HG03521 (cell line): ENCODE measurements at regions not wholly inside any gene's neighbourhood (a gene's known extent, or its start where the extent isn't known, plus 50 kb on each side); places are given as distances from the start of the nearest gene placed in this dataset.

ENCODE experiments used
- ATAC-seq: cut with Tn5 transposase; IDR thresholded peaks from one replicate; pipeline ENCODE4 v1.9.1; 2021; ENCODE audit warnings: mild to moderate bottlenecking, moderate library complexity; ENCODE audit not compliant: unreplicated experiment

DNA sequence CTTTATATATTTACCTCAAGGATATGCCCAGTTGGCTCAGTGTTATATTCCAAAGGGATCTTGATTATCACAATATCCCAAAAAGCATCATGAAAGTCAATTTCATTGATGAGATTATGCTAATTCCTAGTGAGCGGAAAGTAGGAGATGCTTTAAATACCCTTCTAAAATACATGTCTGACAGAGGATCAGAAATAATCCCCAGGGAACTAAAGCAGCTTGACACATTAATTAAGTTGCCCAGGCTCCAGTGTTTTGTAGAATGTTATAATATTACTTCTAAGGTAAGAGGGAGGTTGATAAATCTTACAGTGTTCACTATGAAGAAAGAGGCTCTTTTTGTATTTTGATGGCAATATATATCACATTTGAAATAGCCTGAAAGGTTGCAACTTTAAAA, 767.5 kb upstream of the ROBO1 start:
- ATAC-seq: no peak

DNA sequence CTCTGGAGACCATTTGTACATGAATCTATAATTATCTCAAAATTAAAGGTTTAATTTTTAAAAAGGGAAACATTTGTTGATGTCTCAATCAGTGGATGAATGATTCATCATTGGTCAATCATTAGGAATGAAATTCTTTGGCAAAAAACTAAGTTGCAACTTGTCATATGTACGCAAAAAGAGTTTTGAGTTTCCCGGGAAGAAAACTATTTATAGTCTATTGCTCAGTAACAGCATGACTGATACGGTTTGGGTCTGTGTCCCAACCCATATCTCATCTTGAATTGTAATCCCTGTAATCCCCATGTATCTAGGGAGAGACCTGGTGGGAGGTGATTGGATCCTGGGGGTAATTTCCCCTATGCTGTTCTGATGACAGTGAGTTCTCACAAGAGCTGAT, 765.8 kb upstream of the ROBO1 start:
- ATAC-seq: no peak

DNA sequence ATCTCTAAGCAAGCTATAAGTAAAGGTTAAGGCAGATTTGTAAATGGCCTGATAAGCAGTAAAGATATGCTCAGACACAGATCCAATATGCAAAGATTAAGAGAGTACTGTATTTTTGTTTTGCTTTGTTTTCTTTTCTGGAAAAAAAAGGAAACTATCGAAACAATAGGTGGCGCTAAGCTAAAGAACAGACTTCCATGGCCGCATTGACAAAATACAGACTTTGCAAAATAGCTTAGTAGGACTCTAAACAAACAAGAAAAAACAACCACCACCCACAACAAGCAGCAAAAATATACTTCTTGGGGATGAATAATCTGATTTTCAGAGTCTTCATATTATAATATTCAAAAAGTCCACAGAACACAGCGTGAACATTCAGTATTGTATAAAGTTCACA, 758.4 kb upstream of the ROBO1 start:
- ATAC-seq: no peak

DNA sequence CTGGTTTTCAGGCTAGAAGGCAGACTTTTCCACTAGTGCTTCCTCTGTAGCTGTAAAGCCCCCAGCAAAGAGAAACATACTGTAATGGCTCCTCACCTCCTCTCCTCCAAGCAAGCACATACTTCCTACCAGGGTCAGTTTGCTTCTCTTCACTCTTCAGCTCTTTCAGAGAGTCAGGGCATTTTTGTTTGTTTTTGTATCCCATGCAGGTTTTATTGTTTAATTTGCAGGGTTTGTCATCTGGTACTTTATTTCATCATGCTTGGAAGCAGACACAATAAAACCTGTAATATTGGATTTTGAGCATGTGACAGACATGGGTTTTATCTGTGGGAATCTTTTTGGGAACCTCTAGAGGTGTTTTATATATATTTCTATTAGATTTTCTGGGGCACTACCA, 753.3 kb upstream of the ROBO1 start:
- ATAC-seq: no peak

DNA sequence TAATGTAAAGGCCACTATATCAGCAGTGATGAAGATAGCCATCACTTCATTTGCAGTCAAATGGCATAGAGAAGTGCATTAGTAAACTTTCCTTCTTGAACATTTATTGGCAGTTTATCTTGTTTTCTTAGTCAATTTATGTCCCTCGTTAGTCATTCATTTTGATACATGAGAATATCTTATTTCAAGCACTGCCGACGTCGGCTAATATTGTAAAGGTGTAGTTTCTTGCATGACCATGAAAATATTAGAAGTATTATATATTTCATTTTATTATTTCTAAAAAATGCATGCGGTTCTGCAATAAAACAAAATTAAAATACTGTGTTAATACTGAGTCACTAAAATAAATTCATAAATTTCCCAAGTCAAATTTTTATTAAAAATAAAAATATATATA, 751.6 kb upstream of the ROBO1 start:
- ATAC-seq: no peak

DNA sequence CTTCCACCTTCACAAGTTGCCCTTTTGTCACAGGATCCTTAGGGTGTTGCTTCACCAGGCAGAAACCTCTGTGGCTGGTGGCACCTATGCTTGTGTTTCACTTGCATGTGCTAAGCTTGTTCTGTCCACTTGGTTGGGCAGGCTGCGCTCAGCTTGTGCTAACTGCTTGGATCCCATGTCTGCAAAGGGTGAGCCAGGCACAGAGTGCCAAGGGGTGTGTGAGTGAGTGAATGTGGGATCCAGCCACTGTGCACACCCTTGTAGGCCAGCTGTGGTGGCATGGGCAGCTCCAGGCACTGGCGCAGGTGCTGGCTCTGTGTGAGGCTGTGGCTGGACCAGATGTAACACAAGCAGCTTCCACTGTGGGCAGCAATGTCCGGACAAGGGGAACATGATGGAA, 728.7 kb upstream of the ROBO1 start:
- no peak for ATAC-seq

DNA sequence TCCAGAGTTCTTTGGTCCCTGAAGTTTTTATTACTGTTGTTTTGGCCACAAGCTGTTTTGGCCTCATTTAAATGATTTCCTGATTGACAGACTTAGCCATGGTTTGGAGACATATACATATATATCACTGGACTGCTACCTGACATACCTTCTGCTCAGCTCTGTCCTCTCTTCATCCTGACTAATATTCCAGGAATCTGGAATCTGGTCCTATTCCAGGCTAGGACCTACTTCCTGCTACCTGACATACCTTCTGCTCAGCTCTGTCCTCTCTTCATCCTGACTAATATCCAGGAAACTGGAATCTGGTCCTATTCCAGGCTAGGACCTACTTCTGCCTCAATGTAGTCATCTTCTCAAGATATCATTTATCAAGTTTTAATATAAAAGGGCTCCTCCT, 724.4 kb upstream of the ROBO1 start:
- ATAC-seq: no peak

DNA sequence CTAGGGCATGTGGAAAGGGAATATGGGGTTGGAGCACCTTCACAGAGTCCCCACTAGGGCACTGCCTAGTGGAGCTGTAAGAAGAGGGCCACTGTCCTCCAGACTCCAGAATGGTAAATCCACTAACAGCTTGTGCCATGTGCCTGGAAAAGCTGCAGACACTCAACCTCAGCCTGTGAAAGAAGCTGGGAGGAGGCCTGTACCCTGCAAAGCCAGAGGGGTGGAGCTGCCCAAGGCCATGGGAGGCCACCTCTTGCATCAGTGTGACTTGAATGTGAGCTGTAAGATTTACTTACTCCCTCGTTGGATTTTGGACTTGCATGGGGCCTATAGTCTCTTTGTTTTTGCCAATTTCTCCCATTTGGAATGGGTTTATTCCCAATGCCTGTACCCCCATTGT, 705.2 kb upstream of the ROBO1 start:
- ATAC-seq: no peak

GRCh38 chr3:80472459-80472858, 704.7 kb upstream of the ROBO1 start:
- no peak for ATAC-seq

DNA sequence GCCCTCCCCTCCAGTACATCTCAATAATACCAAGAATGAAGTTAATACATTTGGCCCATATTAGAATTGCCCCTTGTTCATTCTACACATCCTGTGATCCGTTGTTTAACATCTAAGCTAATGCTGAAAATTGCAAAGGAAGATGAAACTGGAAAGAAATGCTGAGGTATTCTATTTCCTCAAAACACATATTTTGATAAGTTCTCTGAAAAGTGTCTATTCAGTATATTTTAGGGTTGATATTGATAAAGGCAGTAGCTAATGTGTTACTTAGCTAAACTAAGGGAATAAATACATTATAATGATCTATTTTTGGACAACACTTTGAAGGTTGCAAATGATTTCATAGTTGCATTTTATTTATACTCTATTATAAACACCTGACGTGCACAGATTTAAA, 702.6 kb upstream of the ROBO1 start:
- no peak for ATAC-seq

GRCh38 chr3:80465746-80466145, 697.9 kb upstream of the ROBO1 start:
- no peak for ATAC-seq

GRCh38 chr3:80451393-80451792, 683.6 kb upstream of the ROBO1 start:
- no peak for ATAC-seq

- no peak for ATAC-seq
These were observed 677.8 kb upstream of the ROBO1 start for GRCh38 chr3:80445641-80446040.

- no peak for ATAC-seq
These were observed 677.3 kb upstream of the ROBO1 start for GRCh38 chr3:80445053-80445452.

- no peak for ATAC-seq
These were observed 671.7 kb upstream of the ROBO1 start for GRCh38 chr3:80439490-80439889.

- no peak for ATAC-seq
These were observed 666.6 kb upstream of the ROBO1 start for GRCh38 chr3:80434366-80434765.

DNA sequence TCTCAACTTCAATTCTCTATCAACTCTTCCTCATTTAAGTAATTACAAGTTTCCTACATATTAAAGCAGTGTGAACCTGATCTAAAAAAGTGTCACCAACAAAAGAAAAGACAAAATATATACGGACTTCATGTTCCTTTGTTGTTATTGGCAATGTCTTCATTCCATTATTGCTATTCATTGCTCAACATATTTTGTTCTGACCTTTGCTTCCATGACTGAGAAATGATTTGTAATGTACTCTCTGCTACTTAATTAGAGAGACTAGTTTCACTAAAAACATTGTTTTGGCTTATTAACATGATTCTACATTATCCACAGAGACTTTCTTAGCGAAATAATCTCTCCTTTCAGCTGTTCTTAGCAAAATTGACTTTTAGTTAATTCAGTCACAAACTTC, 657.2 kb upstream of the ROBO1 start:
- ATAC-seq: no peak

- ATAC-seq: no peak
These were observed 640.4 kb upstream of the ROBO1 start for GRCh38 chr3:80408030-80408721.

DNA sequence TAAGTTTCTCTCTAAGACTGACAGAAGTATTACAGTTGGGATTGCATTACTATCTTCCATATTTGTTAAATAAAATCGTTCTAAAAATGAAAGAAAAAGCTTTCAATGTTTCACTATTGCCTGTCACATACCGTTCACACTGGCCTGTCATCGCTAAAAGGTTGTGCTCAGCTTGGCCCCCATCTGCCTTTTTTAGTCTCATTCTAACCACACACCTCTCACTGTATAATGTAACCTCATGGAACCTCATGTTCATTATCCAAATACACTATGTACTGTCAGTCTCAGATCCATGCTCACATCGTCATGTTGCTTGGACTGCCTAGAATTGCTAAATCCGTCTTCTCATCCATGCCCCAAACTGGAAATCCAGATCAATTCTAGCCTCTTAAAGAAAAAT, 637.8 kb upstream of the ROBO1 start:
- ATAC-seq: no peak

GRCh38 chr3:80395023-80395422, 627.2 kb upstream of the ROBO1 start:
- no peak for ATAC-seq

- no peak for ATAC-seq
These were observed 623.8 kb upstream of the ROBO1 start for GRCh38 chr3:80391573-80391972.

GRCh38 chr3:80384811-80385210, 617.0 kb upstream of the ROBO1 start:
- ATAC-seq: no peak

GRCh38 chr3:80374423-80374822, 606.6 kb upstream of the ROBO1 start:
- ATAC-seq: no peak
